WTC11 (cell line): ENCODE measurements at regions not wholly inside any gene's neighbourhood (a gene's known extent, or its start where the extent isn't known, plus 50 kb on each side); places are given as distances from the start of the nearest gene placed in this dataset.

Source experiments
- CREB1 ChIP-seq: sonication (generic); formaldehyde crosslinking; IDR thresholded peaks from 2 replicates; pipeline ENCODE4 v1.8.0; 2023; ENCODE audit warnings: mild to moderate bottlenecking, missing genetic modification reagents
- CTCF ChIP-seq: fragments of 200-600 bp; IDR thresholded peaks from 2 replicates; pipeline ENCODE4 v1.8.0; 2022; ENCODE audit warnings: antibody characterized with exemption
- E2F1 ChIP-seq: sonication (generic); formaldehyde crosslinking; IDR thresholded peaks from 2 replicates; pipeline ENCODE4 v1.8.0; 2022; ENCODE audit warnings: mild to moderate bottlenecking, missing genetic modification reagents
- E2F5 ChIP-seq: sonication (generic); formaldehyde crosslinking; IDR thresholded peaks from 2 replicates; pipeline ENCODE4 v1.8.1; 2022; ENCODE audit warnings: mild to moderate bottlenecking, moderate library complexity, missing genetic modification reagents
- FOXP4 ChIP-seq: sonication (generic); formaldehyde crosslinking; IDR thresholded peaks from 2 replicates; pipeline ENCODE4 v1.8.0; 2022; ENCODE audit warnings: mild to moderate bottlenecking, missing genetic modification reagents
- HMGA2 ChIP-seq: fragments of 250-450 bp; sonication (Bioruptor Pico); IDR thresholded peaks from 2 replicates; pipeline ENCODE4 v1.4.0; 2021; ENCODE audit warnings: mild to moderate bottlenecking, moderate library complexity
- PREB ChIP-seq: sonication (generic); formaldehyde crosslinking; IDR thresholded peaks from 2 replicates; pipeline ENCODE4 v1.8.1; 2022; ENCODE audit warnings: mild to moderate bottlenecking, missing genetic modification reagents, moderate library complexity, borderline replicate concordance
- TF ChIP-seq, protein P1 (sequence below): sonication (generic); formaldehyde crosslinking; conservative IDR thresholded peaks from 2 replicates; pipeline ENCODE4 v1.8.1; 2023; ENCODE audit warnings: mild to moderate bottlenecking, low read depth, missing genetic modification reagents, moderate library complexity
- TF ChIP-seq, protein P2 (sequence below): sonication (generic); formaldehyde crosslinking; IDR thresholded peaks from 2 replicates; pipeline ENCODE4 v1.8.0; 2022; ENCODE audit warnings: mild to moderate bottlenecking, missing genetic modification reagents

GRCh38 chr12:94056419-94057158 is 91.8 kb upstream of the PLXNC1 start:
- TF ChIP-seq FOXP4 (CRISPR knock-in tag) (no peak), CTCF (no peak), HMGA2 (no peak), CREB1 (CRISPR knock-in tag) (no peak), E2F5 (CRISPR knock-in tag) (no peak), PREB (CRISPR knock-in tag) (no peak), E2F1 (no peak)
- TF ChIP-seq, protein P1, sequence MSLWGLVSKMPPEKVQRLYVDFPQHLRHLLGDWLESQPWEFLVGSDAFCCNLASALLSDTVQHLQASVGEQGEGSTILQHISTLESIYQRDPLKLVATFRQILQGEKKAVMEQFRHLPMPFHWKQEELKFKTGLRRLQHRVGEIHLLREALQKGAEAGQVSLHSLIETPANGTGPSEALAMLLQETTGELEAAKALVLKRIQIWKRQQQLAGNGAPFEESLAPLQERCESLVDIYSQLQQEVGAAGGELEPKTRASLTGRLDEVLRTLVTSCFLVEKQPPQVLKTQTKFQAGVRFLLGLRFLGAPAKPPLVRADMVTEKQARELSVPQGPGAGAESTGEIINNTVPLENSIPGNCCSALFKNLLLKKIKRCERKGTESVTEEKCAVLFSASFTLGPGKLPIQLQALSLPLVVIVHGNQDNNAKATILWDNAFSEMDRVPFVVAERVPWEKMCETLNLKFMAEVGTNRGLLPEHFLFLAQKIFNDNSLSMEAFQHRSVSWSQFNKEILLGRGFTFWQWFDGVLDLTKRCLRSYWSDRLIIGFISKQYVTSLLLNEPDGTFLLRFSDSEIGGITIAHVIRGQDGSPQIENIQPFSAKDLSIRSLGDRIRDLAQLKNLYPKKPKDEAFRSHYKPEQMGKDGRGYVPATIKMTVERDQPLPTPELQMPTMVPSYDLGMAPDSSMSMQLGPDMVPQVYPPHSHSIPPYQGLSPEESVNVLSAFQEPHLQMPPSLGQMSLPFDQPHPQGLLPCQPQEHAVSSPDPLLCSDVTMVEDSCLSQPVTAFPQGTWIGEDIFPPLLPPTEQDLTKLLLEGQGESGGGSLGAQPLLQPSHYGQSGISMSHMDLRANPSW (CRISPR knock-in tag), result no peak
- TF ChIP-seq, protein P2, sequence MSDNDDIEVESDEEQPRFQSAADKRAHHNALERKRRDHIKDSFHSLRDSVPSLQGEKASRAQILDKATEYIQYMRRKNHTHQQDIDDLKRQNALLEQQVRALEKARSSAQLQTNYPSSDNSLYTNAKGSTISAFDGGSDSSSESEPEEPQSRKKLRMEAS (CRISPR knock-in tag), result no peak
